Natural killer cell (primary cell): ENCODE measurements at regions not wholly inside any gene's neighbourhood (a gene's known extent, or its start where the extent isn't known, plus 50 kb on each side); places are given as distances from the start of the nearest gene placed in this dataset.

Experiments used
- ATAC-seq, 3 donors: fragments of 150-1000 bp in 2 of 3; fragments of 200-7000 bp in 1 of 3; cut with Tn5 transposase; 1 replicate in 1 of 3; 2 replicates in 2 of 3; pipeline ENCODE4 v1.10.0; 2021; ENCODE audit warnings: mild to moderate bottlenecking in 2 of 3, moderate library complexity in 2 of 3
- DNase-seq, 2 donors: peaks; one replicate each; pipeline versions ENCODE4 v3.0.0 to v3.0.0-alpha.2; 2013 to 2021; ENCODE audit warnings: mixed read lengths in 1 of 2
- H3K27ac ChIP-seq: one replicate; pipeline ENCODE4 v1.5.1; 2013; ENCODE audit warnings: mild to moderate bottlenecking, low read length
- H3K27me3 ChIP-seq: one replicate; pipeline ENCODE4 v1.6.1; 2013; ENCODE audit warnings: low read length; ENCODE audit not compliant: control insufficient read depth, insufficient read depth
- H3K36me3 ChIP-seq: one replicate; pipeline ENCODE4 v1.6.1; 2013; ENCODE audit warnings: low read length; ENCODE audit not compliant: control insufficient read depth, insufficient read depth
- H3K4me1 ChIP-seq: one replicate; pipeline ENCODE4 v1.6.1; 2013; ENCODE audit warnings: low read length; ENCODE audit not compliant: control insufficient read depth, insufficient read depth
- H3K4me3 ChIP-seq: one replicate; pipeline ENCODE4 v1.5.1; 2013; ENCODE audit warnings: low read length
- H3K9me3 ChIP-seq: one replicate; pipeline ENCODE4 v1.6.1; 2013; ENCODE audit warnings: low read length; ENCODE audit not compliant: control insufficient read depth, insufficient read depth
- H3K27ac Mint-ChIP-seq, 2 donors: one replicate each; pipeline ENCODE4 v1.8.0; 2022; ENCODE audit warnings: mild to moderate bottlenecking in 2 of 2, mixed read lengths in 2 of 2, moderate library complexity in 1 of 2
- H3K27me3 Mint-ChIP-seq, 2 donors: one replicate each; pipeline ENCODE4 v1.8.0; 2022; ENCODE audit warnings: low read depth in 2 of 2, mixed read lengths in 2 of 2
- H3K36me3 Mint-ChIP-seq: one replicate; pipeline ENCODE4 v1.8.0; 2022; ENCODE audit warnings: mixed read lengths
- H3K4me1 Mint-ChIP-seq, 2 donors: one replicate each; pipeline ENCODE4 v1.8.0; 2022; ENCODE audit warnings: mixed read lengths in 2 of 2
- H3K4me3 Mint-ChIP-seq: one replicate; pipeline ENCODE4 v1.8.0; 2022; ENCODE audit warnings: mild to moderate bottlenecking, moderate library complexity, mixed read lengths
- H3K9me3 Mint-ChIP-seq, 2 donors: one replicate each; pipeline ENCODE4 v1.8.0; 2022; ENCODE audit warnings: mixed read lengths in 2 of 2
- CTCF ChIP-seq: fragments of 200-600 bp; IDR thresholded peaks from one replicate; pipeline ENCODE4 v1.8.0; 2022; ENCODE audit warnings: antibody characterized with exemption
- WGBS: methylation state at CpG from one replicate; pipeline ENCODE4 v1.1.7; 2013; ENCODE audit warnings: missing lambda C conversion rate; ENCODE audit not compliant: insufficient coverage; 5-methylcytosine and 5-hydroxymethylcytosine counted together
- intact Hi-C: fragments of 100-400 bp; cut with micrococcal nuclease; formaldehyde crosslinking; loops from one replicate; pipeline ENCODE4 v1.14.2; 2022

- Mint-ChIP-seq H3K27ac (no peak overlapping the region), H3K9me3 (no peaks in the 10 kb centered on the region), H3K27me3 (no peaks in the 10 kb centered on the region), H3K36me3 (no peaks in the 10 kb centered on the region), H3K4me3 (no peak overlapping the region), H3K4me1 (no peaks in the 10 kb centered on the region)
- no peak overlapping the region for H3K27ac ChIP-seq
- TF ChIP-seq CTCF: no peak
- no peaks in the 10 kb centered on the region for H3K36me3 ChIP-seq
- H3K4me1 ChIP-seq: no peaks in the 10 kb centered on the region
- H3K4me3 ChIP-seq: no peak overlapping the region
- DNase-seq (no peak), ATAC-seq (no peak)
- intact Hi-C loops: no loop called here
- 85% methylated on average over 5 of the region's 5 CpGs for WGBS
- no peaks in the 10 kb centered on the region for H3K27me3 ChIP-seq
- H3K9me3 ChIP-seq: no peaks in the 10 kb centered on the region
Observed at GRCh38 chr16:48446534-48446920, 61.3 kb upstream of the SIAH1 start.

- Mint-ChIP-seq H3K9me3 (no peaks in the 10 kb centered on the region), H3K4me3 (no peak overlapping the region), H3K27ac (no peak overlapping the region), H3K36me3 (no peaks in the 10 kb centered on the region), H3K27me3 (no peaks in the 10 kb centered on the region), H3K4me1 (no peaks in the 10 kb centered on the region)
- TF ChIP-seq CTCF: no peak
- Histone ChIP-seq H3K4me3 (no peak overlapping the region), H3K27ac (no peak overlapping the region), H3K4me1 (no peaks in the 10 kb centered on the region), H3K36me3 (no peaks in the 10 kb centered on the region), H3K9me3 (no peaks in the 10 kb centered on the region), H3K27me3 (no peaks in the 10 kb centered on the region)
- WGBS: 92% methylated on average over 8 of the region's 8 CpGs
- no peak for ATAC-seq
- DNase-seq: no peak
- intact Hi-C loops: no loop called here
Observed at GRCh38 chr16:48445782-48446533, 60.7 kb upstream of the SIAH1 start.

GRCh38 chr16:48444574-48444973, 59.4 kb upstream of the SIAH1 start:
- Mint-ChIP-seq H3K4me1 (no peaks in the 10 kb centered on the region), H3K4me3 (no peak overlapping the region), H3K27me3 (no peaks in the 10 kb centered on the region), H3K36me3 (no peaks in the 10 kb centered on the region), H3K9me3 (no peaks in the 10 kb centered on the region), H3K27ac (no peak overlapping the region)
- Histone ChIP-seq H3K27me3 (no peaks in the 10 kb centered on the region), H3K4me3 (no peak overlapping the region), H3K27ac (no peak overlapping the region), H3K36me3 (no peaks in the 10 kb centered on the region), H3K9me3 (no peaks in the 10 kb centered on the region), H3K4me1 (no peaks in the 10 kb centered on the region)
- DNase-seq (no peak), ATAC-seq (no peak)
- 83% methylated on average over 6 of the region's 6 CpGs for WGBS
- intact Hi-C loops: no loop called here
- no peak for TF ChIP-seq CTCF

GRCh38 chr16:48442379-48442778, 57.2 kb upstream of the SIAH1 start:
- Histone ChIP-seq H3K4me1 (no peaks in the 10 kb centered on the region), H3K27ac (no peak overlapping the region), H3K4me3 (no peak overlapping the region), H3K9me3 (no peaks in the 10 kb centered on the region), H3K36me3 (no peaks in the 10 kb centered on the region), H3K27me3 (no peaks in the 10 kb centered on the region)
- no peaks in the 10 kb centered on the region for H3K9me3 Mint-ChIP-seq
- H3K27me3 Mint-ChIP-seq: no peaks in the 10 kb centered on the region
- DNase-seq: no peak
- no peak overlapping the region for H3K4me3 Mint-ChIP-seq
- no peak overlapping the region for H3K27ac Mint-ChIP-seq
- no peak for ATAC-seq
- H3K4me1 Mint-ChIP-seq: no peaks in the 10 kb centered on the region
- no peak for TF ChIP-seq CTCF
- H3K36me3 Mint-ChIP-seq: no peaks in the 10 kb centered on the region
- intact Hi-C loops: no loop called here
